OCI-LY7 (cell line): ENCODE measurements at regions not wholly inside any gene's neighbourhood (a gene's known extent, or its start where the extent isn't known, plus 50 kb on each side); places are given as distances from the start of the nearest gene placed in this dataset.

Source experiments
- BruUV-seq: library from RNA; stranded (reverse); fragments of 400-500 nt; replicated peaks from 2 replicates; lab custom pipeline; 2021; lab: Mats Ljungman, UMichigan
- CTCF ChIA-PET: fragments of 300-600 bp; sonication (Branson Sonifier 250); formaldehyde crosslinking; loops from one replicate; lab custom pipeline; 2022; ENCODE audit warnings: antibody characterized with exemption; ENCODE audit not compliant: unreplicated experiment; lab: Charles Lee
- POLR2A ChIA-PET: fragments of 300-600 bp; sonication (Branson Sonifier 250); formaldehyde crosslinking; loops from one replicate; lab custom pipeline; 2022; ENCODE audit warnings: antibody characterized with exemption; lab: Charles Lee
- DNase-seq: peaks from one replicate; pipeline ENCODE4 v3.0.0-alpha.2; 2015; ENCODE audit warnings: low spot score
- H2AFZ ChIP-seq: fragments of 200-600 bp; sonication (generic), shearing (Covaris generic); 2 replicates; pipeline ENCODE4 v1.6.1; 2014; ENCODE audit warnings: mild to moderate bottlenecking, antibody characterized with exemption, low read length, moderate library complexity
- H3K27ac ChIP-seq: fragments of 200-600 bp; sonication (generic); 2 replicates; pipeline ENCODE4 v1.5.1; 2014; ENCODE audit warnings: mixed run types, low read depth, mild to moderate bottlenecking, moderate library complexity, low read length, inconsistent platforms; ENCODE audit not compliant: poor library complexity, severe bottlenecking
- H3K36me3 ChIP-seq: fragments of 200-600 bp; sonication (generic); 2 replicates; pipeline ENCODE4 v1.6.1; 2014; ENCODE audit warnings: mild to moderate bottlenecking, antibody characterized with exemption, low read length, moderate library complexity, mixed read lengths; ENCODE audit not compliant: insufficient read depth
- H3K4me1 ChIP-seq: fragments of 200-600 bp; sonication (generic); 2 replicates; pipeline ENCODE4 v1.5.1; 2014; ENCODE audit warnings: mild to moderate bottlenecking, low read length; ENCODE audit not compliant: insufficient read depth, poor library complexity, severe bottlenecking
- H3K4me2 ChIP-seq: fragments of 200-600 bp; sonication (generic); 2 replicates; pipeline ENCODE4 v1.6.1; 2014; ENCODE audit warnings: mild to moderate bottlenecking, low read length
- H3K4me3 ChIP-seq: fragments of 200-600 bp; sonication (generic); 2 replicates; pipeline ENCODE4 v1.5.1; 2014; ENCODE audit warnings: mild to moderate bottlenecking, low read depth, low read length; ENCODE audit not compliant: poor library complexity, severe bottlenecking
- H3K79me2 ChIP-seq: fragments of 200-600 bp; sonication (generic); 2 replicates; pipeline ENCODE4 v1.6.1; 2016; ENCODE audit warnings: low read depth, mild to moderate bottlenecking, low read length, moderate library complexity, mixed read lengths; ENCODE audit not compliant: insufficient read depth
- H3K9me2 ChIP-seq: fragments of 200-600 bp; sonication (generic); 2 replicates; pipeline ENCODE4 v1.6.1; 2016; ENCODE audit warnings: mild to moderate bottlenecking, low read length, mixed read lengths; ENCODE audit not compliant: insufficient read depth
- H3K9me3 ChIP-seq: fragments of 200-600 bp; sonication (generic); 2 replicates; pipeline ENCODE4 v1.6.1; 2014; ENCODE audit warnings: mild to moderate bottlenecking, mixed run types, low read length, mixed read lengths
- H4K20me1 ChIP-seq: fragments of 200-600 bp; sonication (generic); 2 replicates; pipeline ENCODE4 v1.6.1; 2014; ENCODE audit warnings: mild to moderate bottlenecking, antibody characterized with exemption, low read length, moderate library complexity, mixed read lengths; ENCODE audit not compliant: insufficient read depth
- CTCF ChIP-seq: fragments of 200-600 bp; sonication (generic); conservative IDR thresholded peaks from 2 replicates; pipeline ENCODE4 v1.5.1; 2014; ENCODE audit warnings: mild to moderate bottlenecking, antibody characterized with exemption, low read length, moderate library complexity, mixed read lengths
- EZH2phosphoT487 ChIP-seq: fragments of 200-600 bp; sonication (generic); IDR thresholded peaks from 2 replicates; pipeline ENCODE4 v1.6.1; 2018; ENCODE audit warnings: low read depth, borderline replicate concordance, mild to moderate bottlenecking, mixed run types, antibody characterized with exemption, low read length, moderate library complexity, mixed read lengths
- intact Hi-C: fragments of 100-400 bp; cut with micrococcal nuclease; formaldehyde crosslinking; loops from one replicate; pipeline ENCODE4 v1.10.0; 2022; ENCODE audit not compliant: unreplicated experiment

GRCh38 chr7:67426654-67427053 lies 430.0 kb downstream of the TYW1 start:
- TF ChIP-seq CTCF (no peak), EZH2phosphoT487 (no peak)
- no peaks in the 10 kb centered on the region for H3K4me1 ChIP-seq
- DNase-seq: no peak
- H3K9me3 ChIP-seq: no peaks in the 10 kb centered on the region
- no peak overlapping the region for H2AFZ ChIP-seq
- H3K79me2 ChIP-seq: no peaks in the 10 kb centered on the region
- intact Hi-C loops: no loop called here
- no peaks in the 10 kb centered on the region for H3K36me3 ChIP-seq
- no peak overlapping the region for H3K4me2 ChIP-seq
- no peak overlapping the region for H3K27ac ChIP-seq
- BruUV-seq: no TSS peak
- CTCF ChIA-PET: no interaction called here
- no peaks in the 10 kb centered on the region for H4K20me1 ChIP-seq
- H3K9me2 ChIP-seq: no peaks in the 10 kb centered on the region
- no peak overlapping the region for H3K4me3 ChIP-seq
- POLR2A ChIA-PET: no interaction called here

- intact Hi-C loops: no loop called here
- CTCF ChIA-PET: no interaction called here
- no peak overlapping the region for H3K4me2 ChIP-seq
These were observed 433.1 kb downstream of the TYW1 start for GRCh38 chr7:67429735-67430134.

More at GRCh38 chr7:67429735-67430134, 433.1 kb downstream of the TYW1 start:
- H3K4me3 ChIP-seq: no peak overlapping the region
- DNase-seq: no peak
- POLR2A ChIA-PET: no interaction called here
- H3K36me3 ChIP-seq: no peaks in the 10 kb centered on the region
- no TSS peak for BruUV-seq
- no peaks in the 10 kb centered on the region for H3K9me3 ChIP-seq
- H4K20me1 ChIP-seq: no peaks in the 10 kb centered on the region
- no peaks in the 10 kb centered on the region for H3K79me2 ChIP-seq
- no peak overlapping the region for H3K27ac ChIP-seq
- no peaks in the 10 kb centered on the region for H3K4me1 ChIP-seq
- H3K9me2 ChIP-seq: no peaks in the 10 kb centered on the region
- no peak overlapping the region for H2AFZ ChIP-seq
- no peak for TF ChIP-seq EZH2phosphoT487
- TF ChIP-seq CTCF: no peak
